Omental fat pad (tissue), 3 donors: ENCODE measurements at regions not wholly inside any gene's neighbourhood (a gene's known extent, or its start where the extent isn't known, plus 50 kb on each side); places are given as distances from the start of the nearest gene placed in this dataset.

ENCODE experiments used
- ATAC-seq: fragments of 150-250 bp; one replicate; pipeline ENCODE4 v1.9.1; 2016; ENCODE audit warnings: mild to moderate bottlenecking, moderate library complexity; ENCODE audit not compliant: low FRiP score
- DNase-seq: peaks from one replicate; pipeline ENCODE4 v3.0.0-alpha.2; 2019; ENCODE audit warnings: low spot score
- TF ChIP-seq, protein P1 (sequence below), 3 donors: fragments of 450-650 bp; IDR thresholded peaks; one replicate each; pipeline ENCODE4 v1.5.1; 2016 to 2017; ENCODE audit warnings: antibody characterized with exemption in 3 of 3, mild to moderate bottlenecking in 3 of 3, moderate library complexity in 2 of 3

DNA sequence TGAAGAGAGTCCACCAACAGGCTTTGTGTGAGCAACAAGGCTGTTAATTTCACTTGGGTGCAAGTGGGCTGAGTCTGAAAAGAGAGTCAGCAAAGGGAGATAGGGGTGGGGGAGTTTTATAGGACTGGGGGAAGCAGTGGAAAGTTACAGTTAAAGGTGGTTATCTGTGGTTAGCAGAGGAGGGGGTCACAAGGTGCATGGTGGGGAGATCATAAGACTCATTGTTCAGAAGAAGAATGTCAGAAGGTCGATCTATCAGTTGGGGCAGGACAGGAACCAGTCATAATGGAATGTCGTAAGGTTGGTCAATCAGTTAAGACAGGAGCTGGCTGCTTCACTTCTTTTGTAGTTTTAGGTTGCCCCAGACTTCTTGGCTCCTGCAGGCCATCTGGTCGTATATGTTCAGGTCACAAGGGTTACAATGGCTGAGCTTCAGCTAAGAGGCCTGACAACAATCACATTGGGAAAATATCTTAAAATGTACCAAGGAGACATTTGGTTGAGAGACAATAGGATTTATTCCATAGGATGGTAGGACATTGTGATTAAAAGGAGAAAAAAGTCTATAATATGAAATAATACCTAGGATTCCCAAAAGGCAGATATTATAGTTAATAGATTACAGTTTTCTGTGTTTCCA, 356.4 kb downstream of the ANKRD7 start:
- no peak for DNase-seq
- TF ChIP-seq, protein P1, sequence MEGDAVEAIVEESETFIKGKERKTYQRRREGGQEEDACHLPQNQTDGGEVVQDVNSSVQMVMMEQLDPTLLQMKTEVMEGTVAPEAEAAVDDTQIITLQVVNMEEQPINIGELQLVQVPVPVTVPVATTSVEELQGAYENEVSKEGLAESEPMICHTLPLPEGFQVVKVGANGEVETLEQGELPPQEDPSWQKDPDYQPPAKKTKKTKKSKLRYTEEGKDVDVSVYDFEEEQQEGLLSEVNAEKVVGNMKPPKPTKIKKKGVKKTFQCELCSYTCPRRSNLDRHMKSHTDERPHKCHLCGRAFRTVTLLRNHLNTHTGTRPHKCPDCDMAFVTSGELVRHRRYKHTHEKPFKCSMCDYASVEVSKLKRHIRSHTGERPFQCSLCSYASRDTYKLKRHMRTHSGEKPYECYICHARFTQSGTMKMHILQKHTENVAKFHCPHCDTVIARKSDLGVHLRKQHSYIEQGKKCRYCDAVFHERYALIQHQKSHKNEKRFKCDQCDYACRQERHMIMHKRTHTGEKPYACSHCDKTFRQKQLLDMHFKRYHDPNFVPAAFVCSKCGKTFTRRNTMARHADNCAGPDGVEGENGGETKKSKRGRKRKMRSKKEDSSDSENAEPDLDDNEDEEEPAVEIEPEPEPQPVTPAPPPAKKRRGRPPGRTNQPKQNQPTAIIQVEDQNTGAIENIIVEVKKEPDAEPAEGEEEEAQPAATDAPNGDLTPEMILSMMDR (IDR thresholded peaks at IDR 0.05): no peak
- no peak for ATAC-seq

DNA sequence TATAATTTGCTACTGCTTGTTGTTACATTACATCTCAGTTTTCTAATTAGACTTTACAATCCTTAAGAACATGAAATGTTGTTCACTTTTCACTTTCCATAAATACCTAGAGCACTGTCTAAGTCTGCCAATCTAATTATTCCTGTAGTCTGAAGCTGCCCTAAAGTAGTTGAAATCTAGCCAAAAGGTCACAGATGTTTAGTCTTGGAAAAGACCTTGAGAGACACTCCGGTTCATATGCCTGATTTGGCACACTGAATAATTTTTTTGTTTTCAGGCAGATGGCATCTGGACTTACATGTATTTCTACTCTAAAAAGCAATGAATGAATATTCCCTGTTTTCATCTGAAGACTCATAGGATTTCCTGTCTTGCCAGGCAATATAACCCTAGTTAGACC, 359.1 kb downstream of the ANKRD7 start:
- DNase-seq (no peak), ATAC-seq (no peak)
- TF ChIP-seq, protein P1 (IDR thresholded peaks at IDR 0.05): no peak

DNA sequence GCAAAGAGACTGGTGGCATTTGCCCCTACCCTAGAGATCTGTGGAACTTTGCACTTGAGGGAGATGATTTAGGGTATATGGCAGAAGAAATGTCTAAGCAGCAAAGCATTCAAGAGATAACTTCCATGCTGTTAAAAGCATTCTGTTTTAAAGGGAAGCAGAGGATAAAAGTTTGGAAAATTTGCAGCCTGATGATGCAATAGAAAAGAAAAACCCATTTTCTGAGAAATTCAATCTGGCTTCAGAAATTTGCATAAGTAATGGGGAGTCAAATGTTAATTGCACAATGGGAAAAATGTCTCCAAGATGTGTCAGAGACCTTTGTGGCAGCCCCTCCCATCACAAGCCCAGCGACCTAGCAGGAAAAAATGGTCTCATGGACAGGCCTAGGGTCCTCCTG, 361.7 kb downstream of the ANKRD7 start:
- DNase-seq: no peak
- ATAC-seq: no peak
- TF ChIP-seq, protein P1 (IDR thresholded peaks at IDR 0.05): no peak

DNA sequence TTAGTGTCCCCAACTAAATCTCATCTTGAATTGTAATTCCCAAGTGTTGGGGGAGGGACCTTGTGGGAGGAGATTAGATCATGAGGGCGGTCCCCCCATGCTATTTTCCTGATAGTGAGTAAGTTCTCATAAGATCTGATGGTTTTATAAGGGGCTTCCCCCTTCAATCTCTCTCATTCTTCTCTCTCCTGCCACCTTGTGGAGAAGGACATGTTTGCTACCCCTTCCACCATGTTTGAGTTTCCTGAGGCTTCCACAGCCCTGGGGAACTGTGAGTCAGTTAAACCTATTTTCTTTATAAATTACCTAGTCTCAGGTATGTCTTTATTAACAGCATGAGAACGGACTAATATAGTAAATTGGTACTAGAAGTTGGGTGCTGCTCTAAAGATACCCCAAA, 365.6 kb downstream of the ANKRD7 start:
- TF ChIP-seq, protein P1 (IDR thresholded peaks at IDR 0.05): no peak
- ATAC-seq: no peak
- no peak for DNase-seq

DNA sequence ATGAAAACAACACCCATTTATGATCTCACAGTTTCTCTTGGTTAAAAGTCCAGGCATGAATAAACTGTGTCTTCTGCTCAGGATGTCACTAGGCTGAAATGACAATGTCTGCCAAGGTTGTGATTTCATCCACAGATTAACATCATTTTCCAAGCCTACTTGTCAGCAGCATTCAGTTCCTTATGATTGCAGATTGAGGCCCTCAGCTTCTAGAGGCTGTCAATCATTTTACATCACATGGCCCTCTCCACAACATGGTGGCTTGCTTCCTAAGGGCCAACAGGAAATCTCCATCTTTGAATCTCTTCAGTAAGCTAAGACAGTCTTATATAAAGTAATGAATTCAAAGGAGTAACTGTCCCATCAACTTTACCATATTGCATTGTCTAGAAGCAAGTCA, 377.6 kb downstream of the ANKRD7 start:
- DNase-seq: no peak
- ATAC-seq: no peak
- TF ChIP-seq, protein P1 (IDR thresholded peaks at IDR 0.05): no peak

DNA sequence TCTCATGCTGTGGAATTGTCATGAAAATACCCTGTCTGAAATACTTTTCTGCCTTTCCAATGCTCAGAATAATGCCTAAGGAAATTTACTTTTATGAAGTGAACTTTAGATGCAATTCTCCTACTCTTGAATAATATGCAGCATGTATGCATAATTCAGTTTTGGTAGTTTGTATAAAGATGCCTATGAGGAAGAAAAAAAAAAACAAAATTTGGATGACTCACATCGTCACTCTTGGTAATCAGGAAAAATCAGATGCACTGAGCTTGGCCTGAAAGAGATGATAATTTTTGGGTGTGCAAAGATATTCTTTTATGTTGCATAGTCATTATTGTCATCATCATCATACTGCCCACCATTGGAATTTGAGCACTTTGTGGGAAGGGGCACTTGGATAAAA, 382.1 kb downstream of the ANKRD7 start:
- ATAC-seq (no peak), DNase-seq (no peak)
- TF ChIP-seq, protein P1 (IDR thresholded peaks at IDR 0.05): no peak

DNA sequence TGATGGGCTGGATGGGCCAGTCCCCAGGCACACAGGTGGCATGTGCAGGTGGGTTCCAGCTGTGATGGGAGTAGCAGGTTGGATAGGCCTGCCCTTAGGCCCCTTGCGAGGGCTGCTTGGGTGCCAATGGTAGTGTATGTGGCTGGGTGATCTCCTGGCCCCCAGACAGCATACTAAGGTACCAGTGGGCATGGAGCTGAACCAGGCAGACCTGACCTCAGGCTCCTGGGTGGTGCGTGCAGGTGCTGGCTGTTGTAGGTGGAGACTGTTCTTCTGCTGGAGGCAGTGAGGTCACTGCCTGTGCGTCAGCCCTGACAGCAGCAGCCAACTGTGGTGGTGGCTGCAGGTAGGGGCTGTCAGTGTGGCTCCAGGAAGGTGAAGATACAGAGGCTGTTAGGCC, 384.7 kb downstream of the ANKRD7 start:
- ATAC-seq: no peak

More for the DNA sequence above, 384.7 kb downstream of the ANKRD7 start:
- DNase-seq: no peak
- TF ChIP-seq, protein P1 (IDR thresholded peaks at IDR 0.05): no peak
